OCI-LY1 (cell line): ENCODE measurements at regions not wholly inside any gene's neighbourhood (a gene's known extent, or its start where the extent isn't known, plus 50 kb on each side); places are given as distances from the start of the nearest gene placed in this dataset.
A peak's percentile ranks its signal among the peaks of the same experiment; 100 is the strongest.

Source experiments
- CTCF ChIP-seq: fragments of 200-600 bp; sonication (generic), shearing (Covaris generic); IDR thresholded peaks from 2 replicates; pipeline ENCODE4 v1.5.1; 2017; ENCODE audit warnings: mild to moderate bottlenecking, antibody characterized with exemption, low read length, moderate library complexity, mixed read lengths
- EZH2 ChIP-seq: fragments of 200-600 bp; sonication (generic), shearing (Covaris generic); IDR thresholded peaks from 2 replicates; pipeline ENCODE4 v1.8.0; 2017; ENCODE audit warnings: borderline replicate concordance, mixed run types, mild to moderate bottlenecking, antibody characterized with exemption, low read length, moderate library complexity, mixed read lengths

GRCh38 chr20:6583134-6583738 is 184.2 kb upstream of the BMP2 start:
- TF ChIP-seq CTCF (peak; percentile 78), EZH2 (no peak)
